Ishikawa (cell line): ENCODE measurements at regions not wholly inside any gene's neighbourhood (a gene's known extent, or its start where the extent isn't known, plus 50 kb on each side); places are given as distances from the start of the nearest gene placed in this dataset.

ENCODE experiments used
- CEBPB ChIP-seq: IDR thresholded peaks from 2 replicates; pipeline ENCODE4 v1.6.1; 2012
- CREB1 ChIP-seq: IDR thresholded peaks from 2 replicates; pipeline ENCODE4 v1.6.1; 2012; ENCODE audit warnings: low read depth
- EGR1 ChIP-seq: IDR thresholded peaks from 2 replicates; pipeline ENCODE4 v1.6.1; 2012
- EP300 ChIP-seq: IDR thresholded peaks from 2 replicates; pipeline ENCODE4 v1.6.1; 2012; ENCODE audit warnings: borderline replicate concordance
- FOXM1 ChIP-seq: IDR thresholded peaks from 2 replicates; pipeline ENCODE4 v1.6.1; 2012; ENCODE audit warnings: low read depth, borderline replicate concordance
- MAX ChIP-seq: IDR thresholded peaks from 2 replicates; pipeline ENCODE4 v1.6.1; 2012
- NFIC ChIP-seq: IDR thresholded peaks from 2 replicates; pipeline ENCODE4 v1.6.1; 2012
- RAD21 ChIP-seq: IDR thresholded peaks from 2 replicates; pipeline ENCODE4 v1.6.1; 2012; ENCODE audit warnings: low read depth
- REST ChIP-seq: IDR thresholded peaks from 2 replicates; pipeline ENCODE4 v1.6.1; 2012; ENCODE audit warnings: low read depth, mild to moderate bottlenecking
- TAF1 ChIP-seq: IDR thresholded peaks from 2 replicates; pipeline ENCODE4 v1.6.1; 2012; ENCODE audit warnings: low read depth, mild to moderate bottlenecking
- TCF12 ChIP-seq: IDR thresholded peaks from 2 replicates; pipeline ENCODE4 v1.6.1; 2012; ENCODE audit warnings: low read depth
- TEAD4 ChIP-seq: IDR thresholded peaks from 2 replicates; pipeline ENCODE4 v1.6.1; 2012
- USF1 ChIP-seq: IDR thresholded peaks from 2 replicates; pipeline ENCODE4 v1.6.1; 2012
- YY1 ChIP-seq: IDR thresholded peaks from 2 replicates; pipeline ENCODE4 v1.6.1; 2012; ENCODE audit warnings: low read depth
- ZBTB7A ChIP-seq: IDR thresholded peaks from 2 replicates; pipeline ENCODE4 v1.6.1; 2012; ENCODE audit warnings: low read depth

- TF ChIP-seq MAX (no peak), USF1 (no peak), CREB1 (no peak), CEBPB (no peak), REST (no peak)
These were observed 62.2 kb downstream of the KCNRG start for GRCh38 chr13:50077431-50077830.

- TF ChIP-seq ZBTB7A (no peak), CREB1 (no peak), USF1 (no peak), EP300 (no peak), CEBPB (no peak), YY1 (no peak), MAX (no peak), FOXM1 (no peak), REST (no peak), TAF1 (no peak), TCF12 (no peak), TEAD4 (no peak), RAD21 (no peak), EGR1 (no peak), NFIC (no peak)
These were observed 63.1 kb downstream of the KCNRG start for GRCh38 chr13:50078231-50078894.

GRCh38 chr13:50078895-50079654 is 63.8 kb downstream of the KCNRG start:
- TF ChIP-seq TEAD4 (no peak), MAX (no peak), TAF1 (no peak), YY1 (no peak), ZBTB7A (no peak), NFIC (no peak), REST (no peak), EP300 (no peak), CEBPB (no peak), EGR1 (no peak)

- no peak for TF ChIP-seq ZBTB7A
- no peak for TF ChIP-seq REST
- TF ChIP-seq CREB1: no peak
- TF ChIP-seq TCF12: no peak
- TF ChIP-seq EGR1: no peak
- TF ChIP-seq MAX: no peak
- TF ChIP-seq TEAD4: no peak
- TF ChIP-seq CEBPB: no peak
- TF ChIP-seq YY1: no peak
- no peak for TF ChIP-seq EP300
- TF ChIP-seq USF1: no peak
- no peak for TF ChIP-seq NFIC
- no peak for TF ChIP-seq FOXM1
These were observed 64.5 kb downstream of the KCNRG start for GRCh38 chr13:50079655-50080202.
